HK-2 (cell line): ENCODE measurements at regions not wholly inside any gene's neighbourhood (a gene's known extent, or its start where the extent isn't known, plus 50 kb on each side); places are given as distances from the start of the nearest gene placed in this dataset.
"Not testable (repeated sequence)": the region's sequence is repeated elsewhere in the genome, so short reads cannot be mapped to it uniquely, and the experiment has no call there.

Experiments used
- DNase-seq: peaks from one replicate; pipeline ENCODE4 v3.0.0-alpha.2; 2018; ENCODE audit not compliant: unreplicated experiment

DNA sequence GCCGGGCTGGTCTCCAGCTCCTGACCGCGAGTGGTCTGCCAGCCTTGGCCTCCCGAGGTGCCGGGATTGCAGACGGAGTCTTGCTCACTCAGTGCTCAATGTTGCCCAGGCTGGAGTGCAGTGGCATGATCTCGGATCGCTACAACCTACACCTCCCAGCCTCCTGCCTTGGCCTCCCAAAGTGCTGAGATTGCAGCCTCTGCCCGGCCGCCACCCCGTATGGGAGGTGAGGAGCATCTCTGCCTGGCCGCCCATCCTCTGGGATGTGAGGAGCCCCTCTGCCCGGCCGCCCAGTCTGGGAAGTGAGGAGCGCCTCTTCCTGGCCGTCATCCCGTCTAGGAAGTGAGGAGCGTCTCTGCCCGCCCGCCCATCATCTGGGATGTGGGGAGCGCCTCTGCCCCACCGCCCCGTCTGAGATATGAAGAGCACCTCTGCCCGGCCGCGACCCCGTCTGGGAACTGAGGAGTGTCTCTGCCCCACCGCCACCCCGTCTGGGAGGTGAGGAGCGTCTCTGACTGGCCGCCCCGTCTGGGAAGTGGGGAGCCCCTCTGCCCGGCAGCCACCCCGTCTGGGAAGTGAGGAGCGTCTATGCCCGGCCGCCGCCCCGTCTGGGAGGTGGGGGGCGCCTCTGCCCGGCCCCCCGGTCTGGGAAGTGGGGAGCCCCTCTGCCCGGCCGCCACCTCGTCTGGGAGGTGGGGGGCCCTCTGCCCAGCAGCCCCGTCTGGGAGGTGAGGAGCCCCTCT is 861.8 kb upstream of the INTU start:
- not testable (repeated sequence) for DNase-seq

- DNase-seq = not testable (repeated sequence)
These were observed 861.1 kb upstream of the INTU start for GRCh38 chr4:126771618-126772017.

DNA sequence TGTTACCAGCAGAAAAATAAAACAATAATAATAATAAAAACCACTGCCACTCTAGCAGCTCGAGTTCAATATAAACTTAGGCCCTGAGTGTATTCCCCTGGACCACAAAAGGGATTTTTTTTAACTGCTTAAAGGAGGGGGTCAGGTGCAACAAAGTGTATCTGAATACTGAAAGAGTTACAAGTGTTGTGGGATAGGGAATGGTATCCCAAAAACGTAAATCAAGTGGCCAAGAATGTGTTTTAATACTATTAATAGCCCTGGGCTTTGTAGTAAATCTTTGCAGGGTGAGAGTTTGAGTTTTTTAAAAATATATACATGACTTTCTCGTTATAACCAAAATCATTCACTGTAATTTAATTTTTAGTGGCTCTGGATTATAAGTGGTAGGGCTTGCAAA is 860.1 kb upstream of the INTU start:
- DNase-seq = no peak

DNA sequence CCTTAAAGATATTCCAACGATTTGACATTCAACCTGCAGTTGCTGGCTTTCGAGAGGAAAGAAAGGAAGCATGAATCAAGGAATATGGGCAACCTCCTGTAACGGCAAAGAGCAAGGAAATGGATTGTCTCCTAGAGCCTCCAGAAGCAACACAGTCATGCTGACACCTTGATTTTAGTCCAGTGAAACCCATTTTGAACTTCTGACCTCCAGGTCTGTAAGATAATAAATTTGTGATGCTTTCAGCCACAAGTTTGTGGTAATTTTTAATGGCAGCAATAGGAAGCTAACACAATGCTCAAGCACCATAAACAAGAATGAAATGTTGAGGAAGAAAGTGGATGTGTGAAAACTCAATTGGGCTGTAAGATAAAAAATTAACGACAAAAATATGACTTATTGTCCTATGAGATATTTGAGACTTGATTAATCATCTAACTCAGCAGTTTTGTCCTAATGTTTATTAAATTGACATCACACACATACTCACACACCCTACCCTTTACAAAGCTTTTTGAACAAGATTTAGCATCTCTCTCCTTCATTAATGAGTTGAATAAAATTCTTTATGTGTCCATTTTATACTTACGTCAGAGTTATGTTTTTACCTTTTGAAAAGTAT is 857.2 kb upstream of the INTU start:
- no peak for DNase-seq

GRCh38 chr4:126776361-126776760 is 856.4 kb upstream of the INTU start:
- DNase-seq = no peak

DNA sequence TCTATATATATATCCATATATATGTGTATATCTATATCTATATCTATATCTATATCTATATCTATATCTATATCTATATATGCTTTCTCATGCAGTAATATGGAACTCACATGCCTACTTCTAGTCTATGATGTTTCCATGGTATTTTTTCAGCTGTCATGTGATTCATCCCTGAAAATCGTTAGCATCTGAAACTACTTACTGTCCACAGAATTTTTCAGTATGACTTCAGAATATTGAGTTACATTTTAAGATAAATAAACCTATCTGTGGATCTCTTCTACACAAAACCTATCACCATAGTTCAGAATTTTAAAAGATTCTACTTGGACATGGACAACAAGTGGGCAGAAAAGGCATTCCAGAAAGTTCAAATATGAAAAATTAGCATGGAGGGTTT is 855.1 kb upstream of the INTU start:
- no peak for DNase-seq

- DNase-seq = no peak
These were observed 854.4 kb upstream of the INTU start for GRCh38 chr4:126778348-126778747.

- no peak for DNase-seq
These were observed 853.8 kb upstream of the INTU start for GRCh38 chr4:126779001-126779400.

DNA sequence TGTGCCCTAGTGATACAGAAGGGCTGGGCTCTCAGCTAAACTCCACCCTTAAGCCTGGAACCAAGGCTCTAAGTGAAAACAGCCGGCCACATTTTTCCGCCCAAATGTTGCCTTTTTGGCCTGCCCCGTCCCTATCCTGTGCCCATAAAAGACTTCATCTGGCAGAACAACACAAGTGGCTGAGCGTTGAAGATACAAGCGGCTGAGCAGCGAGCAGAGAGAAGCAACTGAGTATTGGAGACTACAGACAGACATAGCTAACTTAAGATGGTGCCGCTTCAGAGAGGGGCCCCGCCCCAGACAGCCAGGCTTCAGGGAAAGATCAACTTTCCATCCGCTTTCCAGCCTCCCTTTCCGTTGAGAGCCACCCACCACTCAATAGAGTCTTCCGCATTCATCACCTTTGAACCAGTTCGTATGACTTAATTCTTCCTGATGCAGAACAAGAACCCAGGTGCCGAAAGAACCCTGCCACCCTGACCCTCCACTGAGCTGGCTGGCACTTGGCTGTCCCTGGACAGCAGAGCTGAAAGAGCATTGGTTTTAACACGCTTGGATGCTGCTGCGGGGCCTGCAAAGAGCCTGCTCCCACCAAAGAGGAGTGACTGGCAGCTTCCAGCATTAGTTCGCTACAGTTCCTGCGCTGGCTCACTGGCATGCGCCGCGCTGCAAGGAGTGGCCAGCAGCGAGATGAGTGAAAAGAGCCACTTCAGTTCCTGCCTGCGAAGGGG is 853.2 kb upstream of the INTU start:
- DNase-seq = no peak

- no peak for DNase-seq
These were observed 849.6 kb upstream of the INTU start for GRCh38 chr4:126783191-126783590.

GRCh38 chr4:126784966-126785580 is 847.7 kb upstream of the INTU start:
- DNase-seq = no peak

DNA sequence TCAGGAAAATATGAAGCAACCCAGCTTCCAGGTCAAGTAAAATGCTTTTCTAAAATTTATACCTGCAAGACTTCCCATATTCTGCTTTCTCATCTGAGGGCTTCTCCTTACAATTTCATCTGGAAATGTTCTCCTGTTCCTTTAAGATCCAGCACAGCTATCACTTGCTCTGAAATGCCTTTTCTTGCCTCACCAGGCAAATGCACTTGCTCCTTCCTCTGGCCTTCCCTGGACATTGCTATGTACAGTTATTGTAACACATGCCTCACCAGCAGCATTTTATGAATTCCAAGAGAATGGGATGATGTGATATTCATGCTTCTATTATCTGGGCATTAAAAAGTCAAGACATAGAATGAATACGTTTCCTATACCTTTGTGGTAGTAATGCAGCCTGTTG is 842.1 kb upstream of the INTU start:
- no peak for DNase-seq

DNA sequence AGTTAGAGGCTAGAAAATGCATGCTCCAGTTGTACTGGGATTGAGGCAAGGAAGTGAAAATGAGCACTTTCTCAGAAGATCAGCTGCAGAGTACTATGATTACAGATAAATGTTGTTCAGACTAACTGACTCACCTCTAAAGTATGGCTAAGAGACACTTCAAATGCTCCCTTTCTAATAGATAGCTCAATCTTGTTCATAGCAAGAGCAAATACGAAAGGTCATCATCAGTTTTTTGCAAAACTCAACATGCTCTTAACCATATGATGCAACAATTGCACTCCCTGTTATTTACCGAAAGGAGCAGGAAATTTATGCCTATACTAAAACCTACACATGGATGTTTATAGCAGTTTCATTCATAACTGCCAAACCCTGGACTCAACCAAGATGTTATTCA is 838.4 kb upstream of the INTU start:
- no peak for DNase-seq

GRCh38 chr4:126798214-126798613 is 834.5 kb upstream of the INTU start:
- DNase-seq = no peak

DNA sequence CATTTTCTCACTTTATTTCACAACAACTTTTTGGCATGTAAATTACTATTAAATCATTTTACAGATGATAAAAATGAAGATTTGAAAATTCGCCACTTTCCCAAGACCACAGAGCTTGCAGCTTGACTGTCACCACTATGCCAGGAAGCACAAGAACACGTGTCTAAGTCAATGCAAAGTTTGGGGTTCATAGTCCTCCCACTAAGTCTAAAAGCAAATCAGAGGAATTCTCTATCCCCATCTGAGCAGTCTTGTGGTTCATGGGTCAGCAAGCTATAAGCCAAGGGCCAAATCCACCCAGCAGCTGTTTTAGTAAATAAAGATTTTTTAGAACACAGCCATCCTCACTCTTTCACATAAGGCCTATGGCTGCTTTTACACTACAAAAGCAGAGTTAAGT is 833.3 kb upstream of the INTU start:
- DNase-seq = no peak

GRCh38 chr4:126799971-126800574 is 832.7 kb upstream of the INTU start:
- no peak for DNase-seq

- no peak for DNase-seq
These were observed 832.1 kb upstream of the INTU start for GRCh38 chr4:126800575-126801141.

- DNase-seq = no peak
These were observed 825.6 kb upstream of the INTU start for GRCh38 chr4:126807132-126807531.

DNA sequence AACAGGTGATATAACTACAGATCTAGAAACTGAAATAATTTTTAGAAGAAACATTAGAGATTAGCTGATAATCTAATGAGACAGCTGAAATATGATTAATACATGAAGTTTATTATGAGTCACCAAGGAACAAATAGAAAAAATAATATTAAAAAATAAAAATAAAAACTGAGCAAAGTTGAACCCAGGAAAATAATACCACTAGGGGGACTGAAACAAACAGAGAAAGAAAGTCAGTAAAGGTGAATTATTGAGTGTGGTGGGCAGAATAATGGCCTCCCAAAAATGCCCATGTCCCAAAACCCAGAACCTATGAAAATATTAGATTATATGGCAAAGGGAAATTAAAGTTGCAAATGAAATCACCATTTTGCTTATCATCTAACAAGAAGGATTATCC is 820.7 kb upstream of the INTU start:
- DNase-seq = no peak

DNA sequence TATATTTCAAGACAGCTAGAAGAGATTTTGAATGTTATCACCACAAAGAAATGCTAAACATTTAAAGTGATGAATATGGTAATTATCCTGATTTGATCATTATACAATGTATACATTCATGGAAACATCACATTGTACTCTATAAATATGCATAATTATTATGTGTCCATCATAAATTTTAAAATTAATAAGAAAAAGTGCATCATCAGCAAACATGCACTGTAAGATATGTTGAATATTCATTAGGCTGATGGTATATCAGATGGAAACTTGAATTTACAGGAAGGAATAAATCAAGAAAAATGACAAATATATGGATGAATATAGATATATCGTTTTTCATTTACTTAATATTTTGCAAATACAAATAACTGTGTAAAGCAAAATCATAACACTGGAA is 812.1 kb upstream of the INTU start:
- no peak for DNase-seq

GRCh38 chr4:126821152-126821551 is 811.6 kb upstream of the INTU start:
- no peak for DNase-seq

DNA sequence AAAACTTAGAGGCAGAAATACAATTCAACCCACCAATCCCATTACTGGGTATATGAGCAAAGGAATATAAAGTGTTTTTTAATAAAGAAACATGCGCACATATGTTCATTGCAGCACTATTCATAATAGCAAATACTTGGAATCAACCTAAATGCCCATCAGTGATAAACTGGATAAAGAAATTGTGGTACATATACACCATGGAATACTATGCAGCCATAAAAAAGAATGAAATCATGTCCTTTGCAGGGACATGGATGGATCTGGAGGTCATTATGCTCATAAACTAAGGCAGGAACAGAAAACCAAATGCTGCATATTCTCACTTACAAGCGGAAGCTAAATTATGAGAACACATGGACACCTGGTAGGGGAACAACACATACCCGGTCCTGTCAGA is 807.7 kb upstream of the INTU start:
- DNase-seq = no peak
